GM21447 (cell line): ENCODE measurements at regions not wholly inside any gene's neighbourhood (a gene's known extent, or its start where the extent isn't known, plus 50 kb on each side); places are given as distances from the start of the nearest gene placed in this dataset.

ENCODE experiments used
- ATAC-seq: cut with Tn5 transposase; IDR thresholded peaks from one replicate; pipeline ENCODE4 v1.9.1; 2021; ENCODE audit not compliant: unreplicated experiment

DNA sequence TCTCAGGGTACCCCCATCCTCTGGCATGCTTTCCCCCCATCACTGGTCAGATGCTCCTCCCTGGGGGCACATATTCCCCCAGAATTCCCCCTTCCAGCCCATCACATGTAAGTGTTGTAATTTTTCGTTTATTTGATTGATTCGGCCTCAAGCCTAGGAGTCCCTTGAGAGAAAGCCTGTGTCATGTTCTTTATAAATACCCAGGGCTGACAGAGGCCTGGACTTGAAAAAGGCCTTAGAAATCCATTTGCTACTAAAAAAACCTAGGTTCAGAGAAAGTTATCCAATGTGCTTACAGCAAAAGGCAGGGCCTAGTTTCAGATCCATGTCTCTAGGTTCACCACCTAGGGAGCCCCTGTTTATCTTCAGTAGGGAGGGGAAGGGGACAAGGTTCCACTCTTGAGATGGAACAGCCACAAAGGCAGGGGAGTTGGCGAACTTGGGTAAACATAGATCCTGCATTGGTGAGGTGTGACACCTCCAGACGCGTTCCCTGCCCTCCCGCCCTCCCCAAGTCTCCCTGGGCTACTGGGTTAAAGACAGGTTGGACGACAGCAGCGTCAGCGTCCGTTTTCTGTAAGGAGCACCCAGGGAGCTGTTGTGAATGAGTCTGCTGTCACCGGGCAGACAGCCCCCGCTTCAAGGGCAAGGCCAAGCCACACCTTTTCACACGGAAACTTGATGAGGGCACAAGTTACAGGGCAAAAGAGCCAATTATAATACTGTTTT, 147.8 kb downstream of the EN1 start:
- ATAC-seq, result no peak

DNA sequence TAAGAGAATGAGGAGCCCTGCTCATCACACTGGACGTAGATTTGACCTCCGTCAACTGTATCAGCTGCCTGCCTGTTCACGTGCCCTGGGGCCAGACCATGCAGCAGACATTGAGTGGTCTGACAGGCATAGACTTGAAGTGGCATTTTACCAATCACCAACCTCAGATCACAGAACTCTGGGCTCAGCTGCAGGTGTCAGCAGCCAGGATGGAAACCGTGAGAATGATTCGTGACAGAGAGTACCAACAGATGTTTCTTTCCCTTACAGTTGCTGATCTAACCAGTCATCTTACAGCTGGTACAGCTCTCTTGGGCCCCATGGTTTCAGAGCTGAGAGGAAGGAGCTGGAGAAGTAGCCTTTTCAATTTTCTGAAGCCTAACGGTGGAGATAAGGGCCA, 148.9 kb downstream of the EN1 start:
- ATAC-seq, result no peak

DNA sequence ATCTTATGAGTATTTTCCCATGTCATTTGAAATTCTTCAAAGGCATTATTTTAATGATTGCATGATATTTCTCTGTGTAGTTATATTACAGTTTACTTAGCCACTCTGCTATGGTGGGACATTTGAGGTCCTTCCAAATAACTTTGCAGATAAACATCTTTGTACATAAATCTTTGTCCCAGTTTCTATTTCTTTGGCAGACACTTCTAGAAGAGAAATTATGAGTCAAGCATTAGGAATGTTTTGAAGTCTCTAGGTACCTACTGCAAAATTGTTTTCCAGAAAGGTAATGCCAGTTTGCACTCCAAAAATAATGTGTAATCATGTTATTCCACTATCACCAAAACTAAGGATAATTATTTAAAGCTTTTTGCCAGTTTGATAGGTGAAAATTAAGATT, 149.7 kb downstream of the EN1 start:
- ATAC-seq, result no peak

DNA sequence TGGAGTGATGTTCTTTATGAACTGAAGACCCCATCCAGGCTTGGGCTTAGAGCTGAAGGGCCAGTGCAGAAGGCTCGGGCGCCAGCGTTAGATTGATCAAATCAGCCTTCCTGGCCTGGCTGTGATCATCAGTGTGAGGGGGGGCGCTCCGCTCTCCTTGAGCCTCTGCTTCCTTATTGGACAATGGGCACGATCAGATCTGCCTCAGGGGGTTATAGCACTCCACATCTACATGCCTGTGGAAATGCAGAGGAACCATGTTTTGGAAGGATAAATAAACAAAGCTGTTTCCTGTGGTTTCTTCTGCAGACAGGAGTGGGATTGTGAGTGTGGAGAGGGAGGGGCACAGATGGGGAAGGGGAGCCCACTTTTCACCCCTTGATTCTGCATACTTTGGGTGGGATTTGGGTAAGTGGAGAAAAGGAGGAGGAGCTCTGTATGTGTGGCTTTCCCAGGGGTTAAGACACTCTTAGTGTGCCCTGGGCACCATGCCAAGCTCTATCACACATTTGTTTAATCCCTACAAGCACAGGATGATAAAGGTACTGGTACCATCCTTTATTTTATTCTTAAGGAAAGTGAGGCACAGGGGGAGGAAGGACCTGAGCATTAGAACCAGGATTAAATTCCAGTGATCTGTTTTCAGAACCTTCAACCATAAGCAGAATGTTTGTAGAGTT, 150.5 kb downstream of the EN1 start:
- no peak for ATAC-seq

DNA sequence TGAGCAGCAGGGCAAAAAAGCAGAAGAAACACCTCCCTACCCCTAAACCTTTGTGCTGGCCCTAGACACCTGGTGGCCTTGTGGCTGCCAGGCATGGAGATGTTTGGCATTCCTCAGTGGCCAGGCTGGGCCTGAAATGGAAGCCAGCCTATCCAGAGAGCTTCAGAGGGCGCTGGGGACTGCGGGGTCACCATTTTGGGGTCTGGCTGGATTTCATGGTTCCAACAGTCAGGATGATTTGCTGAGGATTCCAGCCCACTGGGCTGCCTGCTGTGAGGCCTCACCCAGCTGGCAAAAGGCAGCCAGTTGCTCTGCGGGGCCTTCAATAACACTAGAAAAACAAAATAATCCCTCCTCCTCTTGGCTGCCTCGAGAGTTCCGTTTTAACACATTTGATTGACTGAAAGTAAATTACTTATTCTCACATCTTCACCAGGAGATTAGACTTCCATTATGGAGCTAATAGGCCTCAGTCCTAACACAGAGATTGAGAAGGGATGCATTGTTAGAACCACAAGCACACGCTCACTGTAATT, 154.1 kb downstream of the EN1 start:
- ATAC-seq, result no peak

DNA sequence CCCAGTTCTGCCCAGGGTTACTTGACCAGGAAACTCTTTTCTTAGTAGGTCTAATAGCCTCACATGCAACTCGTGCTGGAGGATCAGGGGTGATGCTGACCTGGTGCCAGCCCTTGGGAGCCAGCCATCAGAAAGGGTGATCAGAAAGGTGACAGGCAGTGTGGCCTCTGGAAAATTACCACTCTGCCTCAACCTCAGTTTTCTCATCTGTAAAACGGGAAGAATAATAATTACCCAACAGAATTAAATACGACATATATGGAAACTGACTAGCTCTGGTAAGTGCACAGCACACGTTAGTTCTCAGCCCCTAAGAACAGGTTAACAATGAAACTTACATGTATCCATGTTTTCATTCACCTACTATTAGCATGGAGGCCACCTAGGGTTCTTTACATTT, 157.6 kb downstream of the EN1 start:
- no peak for ATAC-seq

DNA sequence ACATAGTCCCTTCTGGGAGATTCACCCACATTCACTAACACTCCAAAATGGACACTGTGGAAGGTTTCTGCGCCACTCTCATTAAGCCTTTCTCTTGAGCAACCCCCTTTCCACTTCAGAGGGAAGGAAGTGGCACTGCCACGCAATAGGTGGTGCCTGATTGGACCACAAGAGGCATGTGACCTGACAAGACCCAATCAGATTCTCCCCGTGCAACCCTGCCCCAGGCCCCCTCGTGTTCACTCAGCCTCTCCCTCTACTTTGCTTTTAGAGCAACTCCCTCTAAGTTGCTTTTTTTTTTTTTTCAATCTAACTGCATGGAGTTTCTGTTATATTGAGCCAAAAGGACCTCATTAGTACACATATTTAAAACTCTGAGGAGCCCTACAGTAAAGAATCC, 158.0 kb downstream of the EN1 start:
- ATAC-seq, result no peak

DNA sequence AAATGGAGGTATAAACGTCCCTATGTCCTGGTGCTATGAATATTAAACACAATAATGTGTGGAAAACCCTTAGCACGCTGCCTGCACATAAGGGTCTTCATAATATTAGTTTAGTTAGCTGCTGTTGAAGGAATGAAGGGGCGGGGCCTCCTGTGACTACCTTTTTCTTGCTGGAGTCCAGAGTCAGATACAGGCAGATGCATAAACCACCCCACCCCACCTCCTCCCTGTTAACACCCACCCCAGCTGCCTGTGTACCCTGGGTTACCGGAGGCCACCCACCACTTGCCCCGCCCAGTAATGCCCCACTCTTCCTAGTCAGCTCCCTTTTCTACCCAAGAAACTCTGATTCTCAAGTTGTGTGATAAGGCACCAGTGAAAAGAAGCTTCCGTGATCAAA, 158.4 kb downstream of the EN1 start:
- no peak for ATAC-seq

DNA sequence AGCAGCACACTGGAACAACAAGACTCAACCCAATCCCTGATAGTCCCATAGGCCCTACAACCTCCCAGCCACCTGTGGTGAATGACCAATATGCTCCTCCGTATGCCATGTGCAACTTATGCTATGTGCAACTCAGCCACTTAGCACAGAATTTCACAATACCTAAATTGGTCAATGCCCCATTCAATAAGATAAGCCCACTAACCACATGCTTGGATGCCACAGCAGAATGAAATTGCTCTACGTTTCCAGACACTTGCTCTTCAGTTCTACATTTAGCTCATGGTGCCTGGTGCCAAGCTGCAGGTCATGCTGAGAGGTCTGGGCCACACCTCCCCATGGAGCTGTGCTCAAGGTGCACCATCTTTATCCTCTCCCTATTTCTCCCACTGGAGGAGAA, 159.8 kb downstream of the EN1 start:
- no peak for ATAC-seq

DNA sequence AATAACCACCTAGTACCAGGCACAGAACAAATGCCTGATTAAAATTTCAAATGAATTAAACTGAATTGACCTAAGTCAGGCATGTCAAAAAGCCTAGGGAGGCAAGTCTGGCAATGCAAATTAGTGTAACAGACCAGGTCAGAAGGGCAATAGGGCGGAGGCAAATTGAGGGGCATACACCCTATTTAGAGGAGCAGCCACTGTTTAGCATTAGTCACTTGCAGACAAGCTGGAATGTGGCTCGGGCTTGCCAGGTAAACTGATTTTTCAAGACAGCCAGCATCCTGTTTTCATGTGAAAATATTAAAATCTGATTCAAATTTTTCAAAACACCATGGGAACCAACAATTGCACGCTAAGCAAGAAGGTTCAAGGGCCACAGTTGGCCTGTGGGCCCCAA, 160.3 kb downstream of the EN1 start:
- no peak for ATAC-seq

DNA sequence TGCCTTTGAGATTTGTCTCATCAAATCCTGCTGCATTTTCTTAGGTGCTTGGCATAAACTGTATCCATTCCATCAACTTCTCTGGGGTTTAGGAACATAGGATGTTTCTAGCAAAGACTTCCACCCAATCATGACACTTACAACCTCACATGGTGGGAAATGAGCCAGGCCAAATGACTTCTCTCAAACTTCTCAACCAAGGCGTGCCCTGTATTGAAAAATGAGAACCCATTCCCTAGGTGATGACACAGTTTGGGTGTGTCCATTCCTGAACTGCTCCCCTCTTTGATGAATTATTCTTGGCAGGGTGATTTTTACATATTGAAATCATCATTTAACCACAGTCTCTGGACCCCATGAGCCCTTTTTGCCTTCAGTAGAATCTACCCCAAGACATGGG, 161.1 kb downstream of the EN1 start:
- ATAC-seq, result no peak

DNA sequence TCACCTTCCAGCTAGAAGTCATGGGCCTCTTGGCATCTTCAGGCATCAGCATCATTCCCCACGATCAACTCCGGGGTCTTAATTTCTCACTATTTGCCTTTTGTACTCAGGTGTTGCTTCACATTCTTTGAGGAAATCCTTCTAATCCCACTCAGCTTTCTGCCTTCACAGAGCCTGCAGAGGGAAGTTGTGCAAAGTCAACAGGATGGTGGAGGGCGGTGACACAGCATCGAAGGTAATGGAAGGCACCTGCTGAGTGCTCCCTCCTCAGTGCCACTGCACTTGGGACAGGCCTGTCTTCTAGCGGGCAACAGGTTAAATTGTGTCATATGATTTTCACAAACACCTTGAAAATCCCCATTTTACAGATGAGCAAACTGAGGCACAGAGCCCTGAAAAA, 164.0 kb downstream of the EN1 start:
- ATAC-seq, result no peak

DNA sequence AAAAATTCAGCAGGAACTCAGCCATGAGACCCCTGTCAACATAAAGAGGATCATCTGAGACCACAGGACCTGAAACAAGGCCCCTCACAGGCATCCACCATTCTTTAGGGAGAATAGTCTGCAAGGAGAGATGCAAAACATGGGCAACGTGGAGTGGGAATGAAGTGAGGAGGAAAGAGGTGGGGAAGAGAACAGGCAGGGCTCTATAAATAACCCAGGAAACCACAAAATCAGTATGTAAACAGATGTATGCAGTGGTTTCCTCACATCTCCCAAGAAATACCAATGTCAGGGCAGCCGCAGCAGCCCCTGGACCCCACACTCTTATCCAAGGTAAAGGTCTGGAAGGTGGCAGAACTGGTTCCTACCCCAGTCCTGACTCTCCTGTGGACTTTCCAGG, 168.5 kb downstream of the EN1 start:
- ATAC-seq, result no peak

DNA sequence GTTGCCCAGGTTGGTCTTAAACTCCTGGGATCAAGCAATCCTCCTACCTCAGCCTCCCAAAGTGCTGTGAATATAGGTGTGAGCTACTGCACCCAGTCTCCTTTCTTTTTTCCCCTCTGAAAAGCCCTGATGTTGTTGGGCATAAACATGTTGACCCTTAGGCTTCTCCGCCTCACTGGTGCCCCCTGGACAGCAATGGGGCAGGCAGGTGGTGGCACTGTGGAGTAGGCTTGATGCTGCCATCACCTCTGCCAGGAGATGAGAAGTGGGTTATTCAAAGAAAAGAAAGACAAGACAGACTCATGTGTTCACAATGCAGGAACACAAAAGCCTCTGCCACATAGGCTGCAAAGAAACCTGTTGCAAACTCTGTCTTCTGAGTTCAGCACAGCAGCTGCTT, 169.9 kb downstream of the EN1 start:
- ATAC-seq, result no peak

DNA sequence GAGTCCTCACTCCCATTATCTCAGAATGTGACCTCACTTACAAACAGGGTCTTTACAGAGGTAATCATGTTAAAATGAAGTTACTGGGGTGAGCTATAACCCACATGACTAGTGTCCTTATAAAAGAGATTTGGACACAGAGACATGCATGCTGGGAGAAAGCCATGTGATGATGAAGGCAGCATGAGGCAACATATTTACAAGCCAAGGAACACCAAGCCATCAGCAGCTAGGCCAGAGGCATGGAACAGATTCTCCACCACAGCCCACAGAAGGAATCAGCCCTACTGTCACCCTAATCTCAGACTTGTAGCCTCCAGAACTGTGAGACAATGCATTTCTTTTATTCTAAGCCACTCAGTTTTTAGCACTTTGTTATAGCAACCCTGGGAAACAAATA, 171.9 kb downstream of the EN1 start:
- no peak for ATAC-seq

DNA sequence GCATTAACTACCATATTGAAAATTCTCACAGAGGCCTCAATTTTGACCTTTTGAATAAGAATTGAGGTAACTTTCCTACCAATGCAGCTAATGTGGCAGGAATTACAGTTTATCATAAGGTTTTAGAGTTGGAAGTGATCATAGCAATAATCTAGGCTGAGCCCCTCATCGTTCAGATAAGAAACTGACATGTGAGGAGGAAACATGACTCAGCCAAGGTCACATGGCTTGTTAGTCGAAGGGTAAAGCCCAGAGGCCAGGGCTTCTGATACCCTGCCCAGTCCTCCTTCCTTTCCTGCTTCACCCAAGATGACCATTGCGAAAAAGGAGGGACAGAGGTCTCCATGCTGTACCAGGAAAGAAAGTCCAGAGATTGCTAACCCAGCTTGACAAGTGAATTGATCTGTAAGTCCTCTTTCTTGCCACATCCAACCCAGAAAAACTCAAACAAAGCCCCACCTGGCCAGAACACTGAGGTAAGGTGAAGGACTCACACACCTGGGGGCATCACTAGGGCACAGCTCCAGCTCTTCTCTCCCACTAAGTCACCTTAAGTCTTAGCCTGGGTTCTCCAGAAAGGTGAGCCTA, 174.8 kb downstream of the EN1 start:
- no peak for ATAC-seq

DNA sequence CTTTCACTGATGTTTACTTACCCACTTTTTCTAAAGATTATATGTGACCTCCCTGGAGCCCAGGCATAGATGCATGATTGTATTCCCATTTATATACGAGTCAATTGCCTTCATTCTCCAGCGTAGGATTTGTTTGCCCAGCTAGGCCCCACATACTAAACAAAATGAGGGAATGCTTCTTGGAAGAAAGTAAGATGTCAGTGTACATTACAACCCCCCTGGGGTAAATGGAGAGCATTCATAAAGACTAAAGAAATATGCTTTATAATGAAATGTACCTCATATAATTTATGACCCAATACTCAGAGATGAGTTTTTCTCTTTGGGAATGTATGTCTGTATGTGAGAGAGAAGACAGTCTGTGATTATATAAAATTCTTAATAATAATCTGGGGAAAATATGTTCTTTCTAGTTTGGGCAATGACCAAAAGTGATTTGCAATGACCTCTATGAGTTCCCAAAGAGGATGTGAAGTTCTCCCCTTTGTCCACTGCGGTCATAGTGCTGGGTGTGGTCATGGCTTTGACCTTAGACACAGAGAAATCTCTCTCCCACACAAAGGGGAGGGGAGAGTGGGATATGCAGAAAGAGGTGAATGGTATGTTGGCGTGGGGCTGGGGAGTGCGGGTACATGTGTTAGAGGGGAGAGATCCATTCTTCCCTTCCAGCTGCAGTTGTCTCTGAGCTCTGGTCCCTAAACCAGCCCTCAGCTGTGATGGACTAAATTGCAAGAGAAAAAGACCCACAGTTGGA, 175.6 kb downstream of the EN1 start:
- ATAC-seq, result no peak

DNA sequence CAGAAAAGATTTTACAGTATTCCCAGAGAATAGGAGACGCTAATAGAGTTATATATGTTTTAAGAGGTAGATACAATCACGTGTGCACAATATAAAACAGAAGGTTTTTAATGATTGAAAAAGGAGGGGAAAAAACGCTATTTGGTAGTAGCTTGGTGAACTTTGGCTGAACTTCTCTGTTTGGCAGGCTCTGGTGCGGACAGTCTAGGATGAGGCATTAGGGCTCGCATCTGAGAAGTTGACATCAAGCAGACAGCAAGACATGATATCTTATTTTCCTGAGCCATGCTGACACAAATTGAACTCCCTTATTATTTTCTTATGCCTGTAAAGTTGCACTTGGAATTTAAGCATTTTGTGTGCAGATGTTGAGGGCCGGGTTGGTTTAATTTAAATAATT, 176.6 kb downstream of the EN1 start:
- ATAC-seq, result no peak

DNA sequence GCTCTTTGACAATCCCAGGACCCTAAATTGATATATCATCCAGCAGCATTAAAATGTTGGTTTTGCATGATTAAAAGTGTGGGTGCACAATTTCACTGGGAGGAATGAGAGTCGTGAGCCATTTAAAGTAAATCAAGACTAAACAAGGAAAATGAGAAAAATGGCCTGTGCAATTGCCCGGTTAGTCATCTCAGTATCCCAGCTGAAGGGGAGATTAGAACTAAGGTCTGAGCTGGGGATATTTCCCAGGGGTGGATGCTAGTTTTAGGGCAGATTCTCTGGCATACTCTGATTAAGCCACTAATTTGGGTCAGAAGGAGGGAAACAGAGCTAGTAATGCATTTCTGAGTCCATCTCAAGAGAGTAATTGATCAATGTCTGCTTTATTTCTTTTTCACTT, 177.2 kb downstream of the EN1 start:
- no peak for ATAC-seq

DNA sequence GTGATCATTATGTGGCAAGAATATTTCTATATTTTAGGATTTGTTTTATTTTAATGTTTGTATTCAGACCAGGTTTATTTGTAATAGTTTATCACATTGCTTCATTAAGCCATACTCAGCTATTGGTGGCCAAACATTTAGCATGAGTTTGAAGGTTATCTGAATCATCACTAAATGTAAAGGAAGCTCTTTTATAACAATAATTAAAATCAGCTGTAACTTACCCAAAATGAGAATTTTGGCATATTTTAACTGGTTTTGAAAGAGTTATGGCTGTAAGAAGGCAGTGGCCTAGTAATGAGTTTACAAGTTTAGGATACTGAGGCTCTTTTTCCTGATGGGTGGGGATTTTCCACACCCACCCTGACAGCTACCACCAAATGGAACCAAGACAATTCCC, 177.8 kb downstream of the EN1 start:
- no peak for ATAC-seq
